ENCODE measurements at regions not wholly inside any gene's neighbourhood (a gene's known extent, or its start where the extent isn't known, plus 50 kb on each side); places are given as distances from the start of the nearest gene placed in this dataset.

GRCh38 chr1:239550178-239550577 lies 163.8 kb downstream of the CHRM3 start:
- TF ChIP-seq CTCF (IDR thresholded peaks at IDR 0.05) = no peak
- no peak for TF ChIP-seq POLR2A (IDR thresholded peaks at IDR 0.05)
- no peak for TF ChIP-seq EP300 (IDR thresholded peaks at IDR 0.05)
- TF ChIP-seq POLR2AphosphoS5 (IDR thresholded peaks at IDR 0.05) = no peak

Data from suprapubic skin (tissue), 4 donors.